HUDEP-2 (cell line): ENCODE measurements at regions not wholly inside any gene's neighbourhood (a gene's known extent, or its start where the extent isn't known, plus 50 kb on each side); places are given as distances from the start of the nearest gene placed in this dataset.
"Not testable (repeated sequence)": the region's sequence is repeated elsewhere in the genome, so short reads cannot be mapped to it uniquely, and the experiment has no call there.

Source experiments
- DNase-seq, 76 experiments: peaks; one replicate each; lab custom pipeline; 2025; ENCODE audit not compliant: unreplicated experiment in 76 of 76; lab: John Stamatoyannopoulos, UW

- no peak for DNase-seq
Measured at GRCh38 chr6:84581494-84582259, 182.7 kb downstream of the TBX18 start.

- DNase-seq = no peak
Measured at GRCh38 chr6:84579404-84579803, 185.0 kb downstream of the TBX18 start.

GRCh38 chr6:84576029-84576428 lies 188.4 kb downstream of the TBX18 start:
- no peak for DNase-seq

- DNase-seq = no peak
Measured at GRCh38 chr6:84575264-84575663, 189.1 kb downstream of the TBX18 start.

GRCh38 chr6:84569882-84570281 lies 194.5 kb downstream of the TBX18 start:
- DNase-seq = no peak

GRCh38 chr6:84568971-84569370 lies 195.4 kb downstream of the TBX18 start:
- peak in 3 of 76 experiments; percentile 6 to 14 (median 13) for DNase-seq

- DNase-seq = not testable (repeated sequence)
Measured at GRCh38 chr6:84565718-84566117, 198.7 kb downstream of the TBX18 start.

- no peak for DNase-seq
Measured at GRCh38 chr6:84560436-84561390, 203.7 kb downstream of the TBX18 start.

- DNase-seq = no peak
Measured at GRCh38 chr6:84556541-84557335, 207.7 kb downstream of the TBX18 start.

- DNase-seq = no peak
Measured at GRCh38 chr6:84554706-84555105, 209.7 kb downstream of the TBX18 start.

- DNase-seq = no peak
Measured at GRCh38 chr6:84554074-84554473, 210.3 kb downstream of the TBX18 start.

- no peak for DNase-seq
Measured at GRCh38 chr6:84553527-84553926, 210.9 kb downstream of the TBX18 start.

- no peak for DNase-seq
Measured at GRCh38 chr6:84551797-84552196, 212.6 kb downstream of the TBX18 start.

GRCh38 chr6:84549917-84550316 lies 214.5 kb downstream of the TBX18 start:
- DNase-seq = peak in 1 of 76 experiments; percentile 25

GRCh38 chr6:84547341-84547801 lies 217.0 kb downstream of the TBX18 start:
- peak in 15 of 76 experiments; percentile 4 to 37 (median 17) for DNase-seq

GRCh38 chr6:84546427-84546914 lies 217.9 kb downstream of the TBX18 start:
- no peak for DNase-seq

- no peak for DNase-seq
Measured at GRCh38 chr6:84539122-84539856, 225.1 kb downstream of the TBX18 start.

GRCh38 chr6:84536885-84537638 lies 227.3 kb downstream of the TBX18 start:
- no peak for DNase-seq

- no peak for DNase-seq
Measured at GRCh38 chr6:84528201-84528600, 236.2 kb downstream of the TBX18 start.
